ENCODE measurements at regions not wholly inside any gene's neighbourhood (a gene's known extent, or its start where the extent isn't known, plus 50 kb on each side); places are given as distances from the start of the nearest gene placed in this dataset.
"Not testable (repeated sequence)": the region's sequence is repeated elsewhere in the genome, so short reads cannot be mapped to it uniquely, and the experiment has no call there.

DNA sequence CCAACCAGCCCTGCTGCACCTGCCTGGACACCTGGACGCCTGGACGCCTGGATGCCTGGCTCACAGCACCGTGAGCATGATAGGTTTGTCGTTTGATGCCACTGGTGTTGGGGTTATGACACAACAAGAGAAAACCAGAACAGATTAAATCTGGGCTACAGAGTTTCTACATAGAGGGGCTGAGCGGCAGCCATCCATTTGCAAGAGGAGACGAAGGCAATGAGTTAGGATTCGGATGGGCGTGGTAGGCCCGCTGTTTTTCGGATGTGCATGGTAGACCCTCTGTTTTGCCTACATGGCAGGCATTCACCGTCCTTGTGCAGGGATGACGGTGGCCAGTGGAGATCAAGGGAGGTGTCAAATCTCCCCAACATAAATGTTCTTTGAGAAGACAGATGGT, 121.5 kb upstream of the RNF32 start:
- no peak for TF ChIP-seq CTCF (IDR thresholded peaks at IDR 0.05; ENCODE audit: borderline replicate concordance, control extremely low read depth, extremely low read depth, insufficient read depth, missing control alignments)
- in situ Hi-C loops (cut with MboI; ENCODE audit: low sequenced_read_pairs, unreplicated experiment), result no loop called here
- DNase-seq (ENCODE audit: low spot score), result no peak

DNA sequence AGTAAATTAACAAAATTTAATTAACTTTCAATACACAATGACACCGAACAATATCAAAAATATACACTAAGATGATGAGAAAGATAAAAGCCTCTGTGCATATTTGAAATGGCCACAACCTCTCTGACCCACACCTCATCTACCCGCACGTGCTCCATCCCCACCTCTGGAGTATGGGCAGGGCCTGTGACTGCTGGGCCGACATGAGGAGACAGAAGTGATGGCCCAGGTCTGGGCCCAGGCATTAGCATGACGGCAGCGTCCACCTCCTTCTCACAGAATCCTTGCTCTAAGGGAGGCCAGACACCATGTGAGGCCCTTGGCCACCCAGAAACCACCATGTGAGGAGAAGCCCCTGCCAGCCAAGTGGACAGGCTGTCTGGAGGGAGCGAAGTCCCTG, 122.1 kb upstream of the RNF32 start:
- DNase-seq (ENCODE audit: low spot score), result no peak
- no peak for TF ChIP-seq CTCF (IDR thresholded peaks at IDR 0.05; ENCODE audit: borderline replicate concordance, control extremely low read depth, extremely low read depth, insufficient read depth, missing control alignments)
- in situ Hi-C loops (cut with MboI; ENCODE audit: low sequenced_read_pairs, unreplicated experiment), result no loop called here

DNA sequence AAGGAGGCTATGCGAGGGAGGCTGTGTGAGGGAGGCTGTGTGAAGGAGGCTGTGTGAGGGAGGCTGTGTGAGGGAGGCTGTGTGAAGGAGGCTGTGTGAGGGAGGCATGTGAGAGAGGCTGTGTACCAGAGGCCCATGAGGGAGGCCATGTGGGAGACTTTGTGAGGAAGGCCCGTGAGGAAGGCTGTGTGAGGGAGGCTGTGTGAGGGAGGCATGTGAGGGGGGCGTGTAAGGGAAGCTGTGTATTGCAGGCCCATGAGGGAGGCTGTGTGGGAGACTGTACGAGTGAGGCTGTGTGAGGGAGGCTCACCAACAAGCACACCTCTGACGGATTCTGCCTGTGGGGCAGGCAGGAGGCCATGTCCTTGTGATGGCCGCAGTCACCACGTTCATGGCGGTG, 122.7 kb upstream of the RNF32 start:
- DNase-seq (ENCODE audit: low spot score); in situ Hi-C loops (cut with MboI; ENCODE audit: low sequenced_read_pairs, unreplicated experiment): not testable (repeated sequence)

DNA sequence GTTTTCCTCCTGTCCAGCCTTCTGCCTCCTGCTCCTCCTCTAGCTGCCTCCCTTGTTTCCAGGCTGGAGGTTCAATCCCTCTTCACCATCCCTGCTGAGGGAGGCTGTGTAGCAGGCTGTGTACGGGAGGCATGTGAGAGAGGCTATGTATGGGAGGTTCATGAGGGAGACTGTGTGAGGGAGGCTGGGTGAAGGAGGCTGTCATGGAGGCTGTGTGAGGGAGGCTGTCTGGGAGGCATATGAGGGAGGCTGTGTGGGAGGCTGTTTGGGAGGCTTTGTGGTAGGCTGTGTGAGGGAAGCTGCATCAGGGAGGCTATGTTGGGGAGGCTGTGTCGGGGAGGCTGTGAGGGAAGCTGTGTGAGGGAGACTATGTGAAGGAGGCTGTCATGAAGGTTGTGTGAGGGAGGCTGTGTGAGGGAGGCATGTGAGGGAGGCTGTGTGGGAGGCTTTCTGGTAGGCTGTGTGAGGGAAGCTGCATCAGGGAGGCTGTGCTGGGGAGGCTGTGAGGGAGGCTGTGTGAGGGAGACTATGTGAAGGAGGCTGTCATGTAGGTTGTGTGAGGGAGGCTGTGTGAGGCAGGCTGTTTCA, 123.7 kb upstream of the RNF32 start:
- DNase-seq (ENCODE audit: low spot score), result no peak
- in situ Hi-C loops (cut with MboI; ENCODE audit: low sequenced_read_pairs, unreplicated experiment), result no loop called here
- TF ChIP-seq CTCF (IDR thresholded peaks at IDR 0.05; ENCODE audit: borderline replicate concordance, control extremely low read depth, extremely low read depth, insufficient read depth, missing control alignments), result no peak

- in situ Hi-C loops (cut with MboI; ENCODE audit: low sequenced_read_pairs, unreplicated experiment), result no loop called here
- TF ChIP-seq CTCF (IDR thresholded peaks at IDR 0.05; ENCODE audit: borderline replicate concordance, control extremely low read depth, extremely low read depth, insufficient read depth, missing control alignments), result no peak
- no peak for DNase-seq (ENCODE audit: low spot score)
Measured at GRCh38 chr7:156515911-156516790, 124.4 kb upstream of the RNF32 start.

- no peak for DNase-seq (ENCODE audit: low spot score)
- in situ Hi-C loops (cut with MboI; ENCODE audit: low sequenced_read_pairs, unreplicated experiment), result no loop called here
- no peak for TF ChIP-seq CTCF (IDR thresholded peaks at IDR 0.05; ENCODE audit: borderline replicate concordance, control extremely low read depth, extremely low read depth, insufficient read depth, missing control alignments)
Measured at GRCh38 chr7:156514851-156515250, 125.7 kb upstream of the RNF32 start.

DNA sequence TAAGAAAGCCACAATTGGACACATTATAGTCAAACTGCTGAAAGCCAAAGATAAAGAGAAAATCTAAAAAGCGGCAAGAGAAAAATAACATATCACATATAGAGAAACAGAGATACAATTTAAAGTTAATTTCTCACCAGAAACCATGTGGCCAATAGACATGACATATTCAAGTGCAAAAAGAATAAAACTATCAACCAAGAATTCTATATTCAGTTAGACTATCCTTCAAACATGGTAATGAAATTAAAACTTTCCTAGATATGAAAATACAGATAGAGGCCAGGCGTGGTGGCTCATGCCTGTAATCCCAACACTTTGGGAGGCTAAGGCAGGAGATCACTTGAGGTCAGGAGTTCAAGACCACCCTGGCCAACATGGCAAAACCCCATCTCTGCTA, 129.1 kb upstream of the RNF32 start:
- in situ Hi-C loops (cut with MboI; ENCODE audit: low sequenced_read_pairs, unreplicated experiment), result no loop called here
- DNase-seq (ENCODE audit: low spot score), result no peak
- TF ChIP-seq CTCF (IDR thresholded peaks at IDR 0.05; ENCODE audit: borderline replicate concordance, control extremely low read depth, extremely low read depth, insufficient read depth, missing control alignments), result no peak
